ENCODE measurements at regions not wholly inside any gene's neighbourhood (a gene's known extent, or its start where the extent isn't known, plus 50 kb on each side); places are given as distances from the start of the nearest gene placed in this dataset.
"Not testable (repeated sequence)": the region's sequence is repeated elsewhere in the genome, so short reads cannot be mapped to it uniquely, and the experiment has no call there.

- TF ChIP-seq CTCF (conservative IDR thresholded peaks at IDR 0.05; ENCODE audit: low read depth, low read length): no peak
- no peak overlapping the region for H3K9ac ChIP-seq
- no peak overlapping the region for H3K4me2 ChIP-seq
- no peaks in the 10 kb centered on the region for H3K36me3 ChIP-seq (ENCODE audit: insufficient read depth)
- H3K27ac ChIP-seq: no peak overlapping the region
- no peaks in the 10 kb centered on the region for H4K20me1 ChIP-seq (ENCODE audit: insufficient read depth)
- H2AFZ ChIP-seq (ENCODE audit: low read depth): no peak overlapping the region
- H3K4me3 ChIP-seq (IDR thresholded peaks at IDR 0.05; ENCODE audit: insufficient read depth, low read depth, low read length): no peak overlapping the region
- no peaks in the 10 kb centered on the region for H3K27me3 ChIP-seq (ENCODE audit: insufficient read depth, low read depth)
- no peaks in the 10 kb centered on the region for H3K4me1 ChIP-seq (ENCODE audit: low read depth, poor library complexity, severe bottlenecking)
- no peaks in the 10 kb centered on the region for H3K79me2 ChIP-seq (ENCODE audit: insufficient read depth, low read depth)
These were observed 281.4 kb upstream of the FRG1 start for GRCh38 chr4:189659287-189659686.

- no peaks in the 10 kb centered on the region for H3K36me3 ChIP-seq (ENCODE audit: insufficient read depth)
- TF ChIP-seq CTCF (conservative IDR thresholded peaks at IDR 0.05; ENCODE audit: low read depth, low read length): no peak
- no peak overlapping the region for H3K4me3 ChIP-seq (IDR thresholded peaks at IDR 0.05; ENCODE audit: insufficient read depth, low read depth, low read length)
- no peak overlapping the region for H3K4me2 ChIP-seq
- no peak overlapping the region for H3K27ac ChIP-seq
- no peaks in the 10 kb centered on the region for H3K4me1 ChIP-seq (ENCODE audit: low read depth, poor library complexity, severe bottlenecking)
- no peak overlapping the region for H3K9ac ChIP-seq
- no peaks in the 10 kb centered on the region for H4K20me1 ChIP-seq (ENCODE audit: insufficient read depth)
- no peak overlapping the region for H2AFZ ChIP-seq (ENCODE audit: low read depth)
- H3K79me2 ChIP-seq (ENCODE audit: insufficient read depth, low read depth): no peaks in the 10 kb centered on the region
- no peaks in the 10 kb centered on the region for H3K27me3 ChIP-seq (ENCODE audit: insufficient read depth, low read depth)
These were observed 279.8 kb upstream of the FRG1 start for GRCh38 chr4:189660722-189661360.

GRCh38 chr4:189664693-189665250, 275.9 kb upstream of the FRG1 start:
- Histone ChIP-seq H2AFZ (ENCODE audit: low read depth) (no peak overlapping the region), H3K4me2 (no peak overlapping the region), H3K4me1 (ENCODE audit: low read depth, poor library complexity, severe bottlenecking) (no peaks in the 10 kb centered on the region), H3K9ac (no peak overlapping the region), H3K36me3 (ENCODE audit: insufficient read depth) (no peaks in the 10 kb centered on the region), H4K20me1 (ENCODE audit: insufficient read depth) (no peaks in the 10 kb centered on the region), H3K4me3 (IDR thresholded peaks at IDR 0.05; ENCODE audit: insufficient read depth, low read depth, low read length) (no peak overlapping the region), H3K27me3 (ENCODE audit: insufficient read depth, low read depth) (no peaks in the 10 kb centered on the region), H3K27ac (no peak overlapping the region), H3K79me2 (ENCODE audit: insufficient read depth, low read depth) (no peaks in the 10 kb centered on the region)
- no peak for TF ChIP-seq CTCF (conservative IDR thresholded peaks at IDR 0.05; ENCODE audit: low read depth, low read length)

- not testable (repeated sequence) for H4K20me1 ChIP-seq (ENCODE audit: insufficient read depth); H3K36me3 ChIP-seq (ENCODE audit: insufficient read depth); H3K27me3 ChIP-seq (ENCODE audit: insufficient read depth, low read depth); H3K4me2 ChIP-seq; H3K9ac ChIP-seq; H3K27ac ChIP-seq; H3K79me2 ChIP-seq (ENCODE audit: insufficient read depth, low read depth); H3K4me3 ChIP-seq (IDR thresholded peaks at IDR 0.05; ENCODE audit: insufficient read depth, low read depth, low read length); H2AFZ ChIP-seq (ENCODE audit: low read depth); H3K4me1 ChIP-seq (ENCODE audit: low read depth, poor library complexity, severe bottlenecking)
These were observed 274.9 kb upstream of the FRG1 start for GRCh38 chr4:189665712-189666305.

- not testable (repeated sequence) for H3K36me3 ChIP-seq (ENCODE audit: insufficient read depth); H3K27ac ChIP-seq; H3K27me3 ChIP-seq (ENCODE audit: insufficient read depth, low read depth); H4K20me1 ChIP-seq (ENCODE audit: insufficient read depth); H3K79me2 ChIP-seq (ENCODE audit: insufficient read depth, low read depth); H3K9ac ChIP-seq; H3K4me2 ChIP-seq; H2AFZ ChIP-seq (ENCODE audit: low read depth); H3K4me1 ChIP-seq (ENCODE audit: low read depth, poor library complexity, severe bottlenecking); H3K4me3 ChIP-seq (IDR thresholded peaks at IDR 0.05; ENCODE audit: insufficient read depth, low read depth, low read length)
These were observed 273.3 kb upstream of the FRG1 start for GRCh38 chr4:189667386-189667785.

GRCh38 chr4:189697675-189698245, 242.9 kb upstream of the FRG1 start:
- H3K4me3 ChIP-seq (IDR thresholded peaks at IDR 0.05; ENCODE audit: insufficient read depth, low read depth, low read length); H3K27me3 ChIP-seq (ENCODE audit: insufficient read depth, low read depth); H3K27ac ChIP-seq; H3K36me3 ChIP-seq (ENCODE audit: insufficient read depth); H2AFZ ChIP-seq (ENCODE audit: low read depth); H3K79me2 ChIP-seq (ENCODE audit: insufficient read depth, low read depth); H3K9ac ChIP-seq; H3K4me2 ChIP-seq; H3K4me1 ChIP-seq (ENCODE audit: low read depth, poor library complexity, severe bottlenecking); H4K20me1 ChIP-seq (ENCODE audit: insufficient read depth): not testable (repeated sequence)

GRCh38 chr4:189703000-189703399, 237.7 kb upstream of the FRG1 start:
- not testable (repeated sequence) for H3K79me2 ChIP-seq (ENCODE audit: insufficient read depth, low read depth); H3K4me3 ChIP-seq (IDR thresholded peaks at IDR 0.05; ENCODE audit: insufficient read depth, low read depth, low read length); H2AFZ ChIP-seq (ENCODE audit: low read depth); H3K36me3 ChIP-seq (ENCODE audit: insufficient read depth); H3K27me3 ChIP-seq (ENCODE audit: insufficient read depth, low read depth); H3K4me1 ChIP-seq (ENCODE audit: low read depth, poor library complexity, severe bottlenecking); H3K9ac ChIP-seq; H4K20me1 ChIP-seq (ENCODE audit: insufficient read depth); H3K4me2 ChIP-seq; H3K27ac ChIP-seq
